Transverse colon (tissue), 4 donors: ENCODE measurements at regions not wholly inside any gene's neighbourhood (a gene's known extent, or its start where the extent isn't known, plus 50 kb on each side); places are given as distances from the start of the nearest gene placed in this dataset.

Experiments used
- DNase-seq: peaks from one replicate; pipeline ENCODE4 v3.0.0-alpha.2; 2019
- H3K27ac ChIP-seq, 4 donors: fragments of 200-600 bp; sonication (generic); 2 replicates each; pipeline ENCODE4 v1.5.1; 2016 to 2018; ENCODE audit warnings: inconsistent platforms in 4 of 4
- H3K27me3 ChIP-seq: fragments of 200-600 bp; sonication (generic); 2 replicates; pipeline ENCODE4 v1.5.1; 2017; ENCODE audit warnings: inconsistent platforms
- H3K36me3 ChIP-seq, 4 donors: fragments of 200-600 bp; sonication (generic); 2 replicates each; pipeline ENCODE4 v1.5.1; 2017 to 2019; ENCODE audit warnings: inconsistent platforms in 4 of 4
- H3K4me1 ChIP-seq, 4 donors: fragments of 200-600 bp; sonication (generic); 2 replicates each; pipeline ENCODE4 v1.5.1; 2017 to 2020; ENCODE audit warnings: inconsistent platforms in 4 of 4
- H3K4me3 ChIP-seq, 4 donors: fragments of 200-600 bp; sonication (generic); 1 replicate in 1 of 4; 2 replicates in 3 of 4; pipeline versions ENCODE4 v1.5.1 to v1.6.1; 2017 to 2019; ENCODE audit warnings: inconsistent platforms in 4 of 4
- H3K9me3 ChIP-seq, 2 donors: fragments of 200-600 bp; sonication (generic); 2 replicates each; pipeline ENCODE4 v1.5.1; 2017 to 2019; ENCODE audit warnings: inconsistent platforms in 2 of 2
- CTCF ChIP-seq, 5 experiments: fragments of 200-600 bp in 3 of 5; fragments of 450-650 bp in 2 of 5; sonication (generic) in 3 of 5; IDR thresholded peaks; 1 replicate in 2 of 5; 2 replicates in 3 of 5; pipeline ENCODE4 v1.5.1; 2016 to 2017; ENCODE audit warnings: antibody characterized with exemption in 5 of 5, inconsistent platforms in 3 of 5, mild to moderate bottlenecking in 2 of 5, moderate library complexity in 1 of 5
- EP300 ChIP-seq: sonication (generic); formaldehyde crosslinking; IDR thresholded peaks from one replicate; pipeline ENCODE4 v1.6.1; 2017; ENCODE audit warnings: antibody characterized with exemption, low read depth
- POLR2A ChIP-seq: fragments of 450-650 bp; IDR thresholded peaks from one replicate; pipeline ENCODE4 v1.6.1; 2016; ENCODE audit warnings: antibody characterized with exemption, mild to moderate bottlenecking, moderate library complexity
- POLR2AphosphoS5 ChIP-seq, 3 donors: sonication (generic); formaldehyde crosslinking; IDR thresholded peaks; one replicate each; pipeline ENCODE4 v1.6.1; 2016; ENCODE audit warnings: antibody characterized with exemption in 3 of 3
- WGBS, 2 donors: methylation state at CpG; one replicate each; pipeline ENCODE4 v1.1.5; 2018; ENCODE audit warnings: low coverage in 1 of 2; 5-methylcytosine and 5-hydroxymethylcytosine counted together
- in situ Hi-C, 4 donors: fragments of 200-750 bp; cut with MboI; loops; one replicate each; pipeline versions ENCODE4 v1.15.0 to v1.15.1; 2017; ENCODE audit warnings: low sequenced_read_pairs in 3 of 4, low pct_ligation_motif_present in 1 of 4, low pct_unique_long_range_greater_than_20kb in 1 of 4
- intact Hi-C: fragments of 100-400 bp; cut with DNase I; formaldehyde crosslinking; loops from one replicate; pipeline ENCODE4 v1.15.1; 2023; ENCODE audit warnings: low total_unique reads

GRCh38 chr1:98179151-98179773, 258.4 kb upstream of the DPYD start:
- WGBS, 2 donors = 64 to 70% methylated on average over 2 to 4 of the region's 4 CpGs
- H3K27me3 ChIP-seq = no peaks in the 10 kb centered on the region
- in situ Hi-C loops = no loop called here
- TF ChIP-seq CTCF (IDR thresholded peaks at IDR 0.05) (no peak), POLR2AphosphoS5 (IDR thresholded peaks at IDR 0.05) (no peak), POLR2A (no peak), EP300 (no peak)
- H3K4me3 ChIP-seq = no peak overlapping the region
- H3K9me3 ChIP-seq = no peaks in the 10 kb centered on the region
- DNase-seq = no peak
- H3K27ac ChIP-seq = no peak overlapping the region
- H3K36me3 ChIP-seq = no peaks in the 10 kb centered on the region
- no peaks in the 10 kb centered on the region for H3K4me1 ChIP-seq
- intact Hi-C loops = no loop called here

- TF ChIP-seq POLR2AphosphoS5 (IDR thresholded peaks at IDR 0.05) (no peak), POLR2A (no peak), EP300 (no peak), CTCF (IDR thresholded peaks at IDR 0.05) (no peak)
- Histone ChIP-seq H3K27ac (no peak overlapping the region), H3K36me3 (no peaks in the 10 kb centered on the region), H3K9me3 (no peaks in the 10 kb centered on the region), H3K4me3 (no peak overlapping the region), H3K4me1 (no peaks in the 10 kb centered on the region), H3K27me3 (no peaks in the 10 kb centered on the region)
- in situ Hi-C loops (no loop called here), intact Hi-C loops (no loop called here)
- WGBS, 2 donors = 77 to 85% methylated on average over 2 of the region's 2 CpGs
- DNase-seq = no peak
These were observed 256.9 kb upstream of the DPYD start for GRCh38 chr1:98177751-98178150.

- Histone ChIP-seq H3K4me1 (no peaks in the 10 kb centered on the region), H3K9me3 (no peaks in the 10 kb centered on the region), H3K36me3 (no peaks in the 10 kb centered on the region), H3K27me3 (no peaks in the 10 kb centered on the region), H3K4me3 (no peak overlapping the region), H3K27ac (no peak overlapping the region)
- intact Hi-C loops = no loop called here
- no peak for DNase-seq
- 81 to 92% methylated on average over 2 to 3 of the region's 3 CpGs for WGBS, 2 donors
- in situ Hi-C loops = no loop called here
- TF ChIP-seq POLR2AphosphoS5 (IDR thresholded peaks at IDR 0.05) (no peak), EP300 (no peak), CTCF (IDR thresholded peaks at IDR 0.05) (no peak), POLR2A (no peak)
These were observed 256.1 kb upstream of the DPYD start for GRCh38 chr1:98176936-98177335.

- Histone ChIP-seq H3K4me3 (no peak overlapping the region), H3K9me3 (no peaks in the 10 kb centered on the region), H3K27ac (no peak overlapping the region), H3K36me3 (no peaks in the 10 kb centered on the region), H3K4me1 (no peaks in the 10 kb centered on the region), H3K27me3 (no peaks in the 10 kb centered on the region)
- no peak for TF ChIP-seq POLR2AphosphoS5 (IDR thresholded peaks at IDR 0.05)
- no peak for TF ChIP-seq CTCF (IDR thresholded peaks at IDR 0.05)
- TF ChIP-seq EP300 = no peak
- no peak for TF ChIP-seq POLR2A
- no peak for DNase-seq
- intact Hi-C loops (no loop called here), in situ Hi-C loops (no loop called here)
These were observed 255.6 kb upstream of the DPYD start for GRCh38 chr1:98176414-98176813.
